Ishikawa (cell line): ENCODE measurements at regions not wholly inside any gene's neighbourhood (a gene's known extent, or its start where the extent isn't known, plus 50 kb on each side); places are given as distances from the start of the nearest gene placed in this dataset.

Experiments used
- CEBPB ChIP-seq: IDR thresholded peaks from 2 replicates; pipeline ENCODE4 v1.6.1; 2012
- CREB1 ChIP-seq: IDR thresholded peaks from 2 replicates; pipeline ENCODE4 v1.6.1; 2012; ENCODE audit warnings: low read depth
- EGR1 ChIP-seq: IDR thresholded peaks from 2 replicates; pipeline ENCODE4 v1.6.1; 2012
- EP300 ChIP-seq: IDR thresholded peaks from 2 replicates; pipeline ENCODE4 v1.6.1; 2012; ENCODE audit warnings: borderline replicate concordance
- FOXM1 ChIP-seq: IDR thresholded peaks from 2 replicates; pipeline ENCODE4 v1.6.1; 2012; ENCODE audit warnings: low read depth, borderline replicate concordance
- NFIC ChIP-seq: IDR thresholded peaks from 2 replicates; pipeline ENCODE4 v1.6.1; 2012
- RAD21 ChIP-seq: IDR thresholded peaks from 2 replicates; pipeline ENCODE4 v1.6.1; 2012; ENCODE audit warnings: low read depth
- REST ChIP-seq: IDR thresholded peaks from 2 replicates; pipeline ENCODE4 v1.6.1; 2012; ENCODE audit warnings: low read depth, mild to moderate bottlenecking
- TCF12 ChIP-seq: IDR thresholded peaks from 2 replicates; pipeline ENCODE4 v1.6.1; 2012; ENCODE audit warnings: low read depth
- TEAD4 ChIP-seq: IDR thresholded peaks from 2 replicates; pipeline ENCODE4 v1.6.1; 2012
- USF1 ChIP-seq: IDR thresholded peaks from 2 replicates; pipeline ENCODE4 v1.6.1; 2012
- YY1 ChIP-seq: IDR thresholded peaks from 2 replicates; pipeline ENCODE4 v1.6.1; 2012; ENCODE audit warnings: low read depth
- ZBTB7A ChIP-seq: IDR thresholded peaks from 2 replicates; pipeline ENCODE4 v1.6.1; 2012; ENCODE audit warnings: low read depth
- TF ChIP-seq, protein P1 (sequence below): IDR thresholded peaks from 2 replicates; pipeline ENCODE4 v1.6.1; 2012

DNA sequence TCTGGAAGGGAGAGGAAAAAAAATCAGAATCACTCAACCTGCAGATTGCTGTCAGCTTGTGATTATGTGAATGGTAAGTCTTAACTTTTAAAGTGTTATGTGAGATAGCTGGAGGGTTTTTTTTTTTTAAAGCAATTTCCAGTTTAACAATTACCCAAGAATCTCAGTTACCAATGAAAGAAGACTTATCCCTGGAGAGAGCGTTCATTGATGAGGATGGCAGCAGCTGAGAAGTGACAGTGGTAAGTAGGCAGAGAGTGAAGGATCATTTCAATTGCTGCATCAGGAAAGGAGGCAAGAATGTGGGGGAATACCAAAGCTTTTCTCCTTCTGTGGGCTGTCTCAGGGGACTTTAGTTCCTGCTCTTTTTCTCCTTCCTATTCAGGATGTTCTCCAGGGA is 370.2 kb upstream of the C9orf72 start:
- TF ChIP-seq TEAD4 (no peak), EGR1 (no peak), YY1 (no peak), TCF12 (no peak), RAD21 (no peak), NFIC (no peak), CEBPB (no peak), EP300 (no peak), CREB1 (no peak), REST (no peak), ZBTB7A (no peak), FOXM1 (no peak), USF1 (no peak)
- TF ChIP-seq, protein P1, sequence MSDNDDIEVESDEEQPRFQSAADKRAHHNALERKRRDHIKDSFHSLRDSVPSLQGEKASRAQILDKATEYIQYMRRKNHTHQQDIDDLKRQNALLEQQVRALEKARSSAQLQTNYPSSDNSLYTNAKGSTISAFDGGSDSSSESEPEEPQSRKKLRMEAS, result no peak
